ENCODE measurements at regions not wholly inside any gene's neighbourhood (a gene's known extent, or its start where the extent isn't known, plus 50 kb on each side); places are given as distances from the start of the nearest gene placed in this dataset.
A peak's percentile ranks its signal among the peaks of the same experiment; 100 is the strongest.

DNA sequence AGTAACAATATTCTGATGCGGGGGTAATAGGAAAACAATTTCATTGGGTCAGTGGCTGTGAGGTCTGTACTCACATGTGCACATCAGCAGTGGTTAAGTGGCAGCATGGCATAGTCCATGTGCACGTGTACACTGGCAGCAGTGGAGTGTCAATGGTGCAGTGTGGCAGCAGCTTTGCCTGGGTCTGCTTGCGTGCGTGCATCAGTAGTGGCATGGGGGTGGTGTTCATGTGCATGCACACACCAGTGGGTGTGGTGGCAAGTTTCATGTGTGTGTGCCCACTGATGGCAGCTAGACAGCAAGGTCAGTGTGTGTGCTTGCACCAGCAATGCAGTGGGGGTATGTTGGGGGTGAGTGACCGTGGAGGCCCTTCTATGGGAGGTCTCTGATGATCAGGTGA is 581.6 kb upstream of the KLHL4 start:
- TF ChIP-seq CTCF (conservative IDR thresholded peaks at IDR 0.05 in 1 of 2, IDR thresholded peaks at IDR 0.05 in 1 of 2; ENCODE audit: low read depth in 1 of 2, low read length in 2 of 2) (no peak), EZH2 (IDR thresholded peaks at IDR 0.05; ENCODE audit: low read length, missing control alignments) (no peak)
- H2AFZ ChIP-seq (ENCODE audit: low read length): no peak overlapping the region

GRCh38 chrX:86946569-86946968 is 571.0 kb upstream of the KLHL4 start:
- DNase-seq (ENCODE audit: low read depth in 2 of 2): peak in 1 of 2 donors; percentile 50
- H3K9ac ChIP-seq (ENCODE audit: insufficient read depth, low read length): no peak overlapping the region

More for the DNA sequence above, 581.6 kb upstream of the KLHL4 start:
- H3K27ac ChIP-seq (ENCODE audit: insufficient read depth, low read length): no peak overlapping the region
- H3K4me1 ChIP-seq (ENCODE audit: control insufficient read depth, extremely low read depth, insufficient read depth, low read length): no peaks in the 10 kb centered on the region
- no peak overlapping the region for H3K9ac ChIP-seq (ENCODE audit: insufficient read depth, low read length)
- H3K9me3 ChIP-seq (ENCODE audit: control insufficient read depth, insufficient read depth, low read depth, low read length): no peaks in the 10 kb centered on the region
- no peaks in the 10 kb centered on the region for H3K27me3 ChIP-seq (ENCODE audit: control insufficient read depth, insufficient read depth, low read length)
- no peaks in the 10 kb centered on the region for H4K20me1 ChIP-seq (ENCODE audit: control insufficient read depth, extremely low read depth, insufficient read depth, low read length)
- H3K36me3 ChIP-seq (ENCODE audit: control insufficient read depth, insufficient read depth, low read length): no peaks in the 10 kb centered on the region
- H3K4me2 ChIP-seq (ENCODE audit: extremely low read depth, insufficient read depth, low read length): no peak overlapping the region
- DNase-seq (ENCODE audit: low read depth in 2 of 2): no peak
- H3K4me3 ChIP-seq (replicated peaks in 1 of 4; ENCODE audit: control extremely low read depth in 1 of 4, insufficient read depth in 1 of 4, low read depth in 3 of 4, low read length in 4 of 4): no peak overlapping the region
- no peaks in the 10 kb centered on the region for H3K79me2 ChIP-seq (ENCODE audit: control insufficient read depth, insufficient read depth, low read length)

GRCh38 chrX:86964321-86964720 is 553.3 kb upstream of the KLHL4 start:
- Histone ChIP-seq H3K4me1 (ENCODE audit: control insufficient read depth, extremely low read depth, insufficient read depth, low read length) (no peaks in the 10 kb centered on the region), H3K4me3 (replicated peaks in 1 of 4; ENCODE audit: control extremely low read depth in 1 of 4, insufficient read depth in 1 of 4, low read depth in 3 of 4, low read length in 4 of 4) (no peak overlapping the region), H3K9ac (ENCODE audit: insufficient read depth, low read length) (no peak overlapping the region), H2AFZ (ENCODE audit: low read length) (no peak overlapping the region), H3K4me2 (ENCODE audit: extremely low read depth, insufficient read depth, low read length) (no peak overlapping the region), H3K27me3 (ENCODE audit: control insufficient read depth, insufficient read depth, low read length) (no peaks in the 10 kb centered on the region), H3K9me3 (ENCODE audit: control insufficient read depth, insufficient read depth, low read depth, low read length) (no peaks in the 10 kb centered on the region), H3K36me3 (ENCODE audit: control insufficient read depth, insufficient read depth, low read length) (no peaks in the 10 kb centered on the region), H3K27ac (ENCODE audit: insufficient read depth, low read length) (no peak overlapping the region), H4K20me1 (ENCODE audit: control insufficient read depth, extremely low read depth, insufficient read depth, low read length) (no peaks in the 10 kb centered on the region), H3K79me2 (ENCODE audit: control insufficient read depth, insufficient read depth, low read length) (no peaks in the 10 kb centered on the region)
- TF ChIP-seq CTCF (conservative IDR thresholded peaks at IDR 0.05 in 1 of 2, IDR thresholded peaks at IDR 0.05 in 1 of 2; ENCODE audit: low read depth in 1 of 2, low read length in 2 of 2) (no peak), EZH2 (IDR thresholded peaks at IDR 0.05; ENCODE audit: low read length, missing control alignments) (no peak)
- no peak for DNase-seq (ENCODE audit: low read depth in 2 of 2)

More at GRCh38 chrX:86946569-86946968, 571.0 kb upstream of the KLHL4 start:
- Histone ChIP-seq H3K27ac (ENCODE audit: insufficient read depth, low read length) (no peak overlapping the region), H3K9me3 (ENCODE audit: control insufficient read depth, insufficient read depth, low read depth, low read length) (no peaks in the 10 kb centered on the region), H3K4me1 (ENCODE audit: control insufficient read depth, extremely low read depth, insufficient read depth, low read length) (no peaks in the 10 kb centered on the region), H3K36me3 (ENCODE audit: control insufficient read depth, insufficient read depth, low read length) (no peaks in the 10 kb centered on the region), H4K20me1 (ENCODE audit: control insufficient read depth, extremely low read depth, insufficient read depth, low read length) (no peaks in the 10 kb centered on the region), H3K4me3 (replicated peaks in 1 of 4; ENCODE audit: control extremely low read depth in 1 of 4, insufficient read depth in 1 of 4, low read depth in 3 of 4, low read length in 4 of 4) (no peak overlapping the region), H3K4me2 (ENCODE audit: extremely low read depth, insufficient read depth, low read length) (no peak overlapping the region), H3K27me3 (ENCODE audit: control insufficient read depth, insufficient read depth, low read length) (no peaks in the 10 kb centered on the region), H2AFZ (ENCODE audit: low read length) (no peak overlapping the region), H3K79me2 (ENCODE audit: control insufficient read depth, insufficient read depth, low read length) (no peaks in the 10 kb centered on the region)
- TF ChIP-seq CTCF (conservative IDR thresholded peaks at IDR 0.05 in 1 of 2, IDR thresholded peaks at IDR 0.05 in 1 of 2; ENCODE audit: low read depth in 1 of 2, low read length in 2 of 2) (peak; percentile 22 to 60), EZH2 (IDR thresholded peaks at IDR 0.05; ENCODE audit: low read length, missing control alignments) (no peak)

Measured in fibroblast of lung (primary cell).